ENCODE measurements at regions not wholly inside any gene's neighbourhood (a gene's known extent, or its start where the extent isn't known, plus 50 kb on each side); places are given as distances from the start of the nearest gene placed in this dataset.

DNA sequence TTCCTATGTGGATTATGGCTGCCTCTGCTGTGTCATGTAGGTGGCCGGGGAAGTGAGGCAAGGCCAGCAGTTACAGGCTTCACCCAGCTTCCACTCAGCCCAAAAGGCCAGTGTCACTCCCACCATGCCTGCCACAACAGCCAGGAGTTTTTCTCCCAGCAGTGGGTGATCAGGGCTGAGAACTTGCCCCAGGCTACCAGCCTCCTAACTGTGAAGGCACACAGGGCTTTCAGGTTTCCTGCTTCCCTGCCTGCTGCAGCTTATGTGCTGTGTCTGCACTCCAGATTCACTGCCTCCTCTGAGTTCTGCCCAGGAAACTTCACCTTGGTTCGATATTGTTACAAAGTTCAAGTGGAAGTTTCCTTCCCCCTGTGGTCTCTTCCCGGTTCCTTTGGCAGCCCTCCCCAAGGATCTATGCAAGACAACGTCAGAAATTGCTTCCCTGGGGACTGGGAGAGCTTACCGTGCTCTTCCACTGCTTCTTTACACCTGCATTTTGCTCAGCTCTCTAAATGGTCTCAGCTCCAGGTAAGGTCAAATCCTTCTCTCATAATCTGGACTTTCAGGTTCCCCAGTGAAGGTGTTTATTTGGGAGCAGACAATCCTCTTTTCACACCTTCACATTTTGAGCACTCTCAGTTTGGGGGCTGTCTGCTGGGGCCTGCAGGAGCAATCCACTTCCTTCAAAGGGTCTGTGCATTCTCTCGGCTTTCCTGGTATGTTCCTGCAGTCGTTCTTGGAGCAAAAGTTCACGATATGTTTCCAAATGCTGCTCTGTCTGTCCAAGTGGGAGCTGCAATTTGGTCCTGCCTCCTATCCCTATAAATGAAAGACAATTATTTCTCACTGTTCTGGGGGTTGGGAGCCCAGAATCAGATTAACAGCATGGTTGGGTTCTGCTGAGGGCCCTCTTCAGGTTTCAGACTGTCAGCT lies 1730.1 kb upstream of the PRR20A start:
- no peak for DNase-seq (ENCODE audit: low read depth)
- TF ChIP-seq CTCF (IDR thresholded peaks at IDR 0.05; ENCODE audit: low read depth, low read length, missing control alignments), result no peak
- in situ Hi-C loops (cut with HindIII; ENCODE audit: low sequenced_read_pairs), result no loop called here
- H3K4me3 ChIP-seq (ENCODE audit: low read depth, low read length), result no peak overlapping the region

DNA sequence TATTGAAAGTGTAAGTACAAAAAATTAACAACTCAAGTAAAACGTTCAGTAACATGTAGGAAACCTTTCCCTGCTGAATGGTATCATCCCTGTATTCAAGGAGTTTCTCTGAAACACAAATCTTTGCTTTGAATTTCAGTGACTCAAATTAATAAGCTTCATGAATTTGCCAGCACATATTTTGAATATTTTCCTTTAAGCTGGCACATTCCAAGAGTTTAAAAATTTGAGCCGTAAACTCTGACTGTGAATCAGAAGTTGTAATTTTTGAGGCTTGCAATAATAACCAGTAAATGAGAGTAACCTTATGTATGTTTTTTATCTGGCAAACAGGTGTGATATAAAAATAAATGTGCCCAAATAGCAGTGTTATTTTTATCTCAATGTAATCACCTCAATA lies 1722.6 kb upstream of the PRR20A start:
- TF ChIP-seq CTCF (IDR thresholded peaks at IDR 0.05; ENCODE audit: low read depth, low read length, missing control alignments), result no peak
- in situ Hi-C loops (cut with HindIII; ENCODE audit: low sequenced_read_pairs), result no loop called here
- no peak for DNase-seq (ENCODE audit: low read depth)
- no peak overlapping the region for H3K4me3 ChIP-seq (ENCODE audit: low read depth, low read length)

- in situ Hi-C loops (cut with HindIII; ENCODE audit: low sequenced_read_pairs), result no loop called here
- no peak overlapping the region for H3K4me3 ChIP-seq (ENCODE audit: low read depth, low read length)
- no peak for TF ChIP-seq CTCF (IDR thresholded peaks at IDR 0.05; ENCODE audit: low read depth, low read length, missing control alignments)
- DNase-seq (ENCODE audit: low read depth), result no peak
Observed at GRCh38 chr13:55432814-55433213, 1707.9 kb upstream of the PRR20A start.

DNA sequence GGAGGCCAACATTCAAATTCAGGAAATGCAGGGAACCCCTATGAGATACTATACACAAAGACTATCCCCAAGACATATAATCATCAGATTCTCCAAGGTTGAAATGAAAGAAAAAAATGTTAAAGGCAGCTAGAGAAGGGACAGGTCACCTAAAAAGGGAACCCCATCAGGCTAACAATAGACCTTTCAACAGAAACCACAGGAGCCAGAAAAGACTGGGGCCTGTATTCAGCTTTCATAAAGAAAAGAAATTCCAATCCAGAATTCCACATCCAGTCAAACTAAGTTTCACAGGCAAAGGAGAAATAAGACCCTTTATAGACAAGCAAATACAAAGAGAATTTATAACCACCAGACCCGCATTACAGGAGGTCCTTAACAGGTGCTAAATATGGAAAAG lies 1703.6 kb upstream of the PRR20A start:
- in situ Hi-C loops (cut with HindIII; ENCODE audit: low sequenced_read_pairs), result no loop called here
- no peak for DNase-seq (ENCODE audit: low read depth)
- H3K4me3 ChIP-seq (ENCODE audit: low read depth, low read length), result no peak overlapping the region
- no peak for TF ChIP-seq CTCF (IDR thresholded peaks at IDR 0.05; ENCODE audit: low read depth, low read length, missing control alignments)

- no peak overlapping the region for H3K4me3 ChIP-seq (ENCODE audit: low read depth, low read length)
- in situ Hi-C loops (cut with HindIII; ENCODE audit: low sequenced_read_pairs), result no loop called here
- no peak for TF ChIP-seq CTCF (IDR thresholded peaks at IDR 0.05; ENCODE audit: low read depth, low read length, missing control alignments)
- no peak for DNase-seq (ENCODE audit: low read depth)
Observed at GRCh38 chr13:55439450-55439849, 1701.3 kb upstream of the PRR20A start.

GRCh38 chr13:55440465-55441085 lies 1700.1 kb upstream of the PRR20A start:
- no peak overlapping the region for H3K4me3 ChIP-seq (ENCODE audit: low read depth, low read length)
- no peak for DNase-seq (ENCODE audit: low read depth)
- no peak for TF ChIP-seq CTCF (IDR thresholded peaks at IDR 0.05; ENCODE audit: low read depth, low read length, missing control alignments)
- in situ Hi-C loops (cut with HindIII; ENCODE audit: low sequenced_read_pairs), result no loop called here
